Nucleus accumbens (tissue), 56 donors: ENCODE measurements at regions not wholly inside any gene's neighbourhood (a gene's known extent, or its start where the extent isn't known, plus 50 kb on each side); places are given as distances from the start of the nearest gene placed in this dataset.
"Not testable (repeated sequence)": the region's sequence is repeated elsewhere in the genome, so short reads cannot be mapped to it uniquely, and the experiment has no call there.

ENCODE experiments used
- DNase-seq, 56 donors: peaks; one replicate each; lab custom pipeline; 2025; lab: John Stamatoyannopoulos, UW

- DNase-seq, result no peak
Measured at GRCh38 chr1:71345491-71345890, 264.7 kb upstream of the ZRANB2 start.

GRCh38 chr1:71343686-71344416 lies 263.0 kb upstream of the ZRANB2 start:
- DNase-seq, result no peak

DNA sequence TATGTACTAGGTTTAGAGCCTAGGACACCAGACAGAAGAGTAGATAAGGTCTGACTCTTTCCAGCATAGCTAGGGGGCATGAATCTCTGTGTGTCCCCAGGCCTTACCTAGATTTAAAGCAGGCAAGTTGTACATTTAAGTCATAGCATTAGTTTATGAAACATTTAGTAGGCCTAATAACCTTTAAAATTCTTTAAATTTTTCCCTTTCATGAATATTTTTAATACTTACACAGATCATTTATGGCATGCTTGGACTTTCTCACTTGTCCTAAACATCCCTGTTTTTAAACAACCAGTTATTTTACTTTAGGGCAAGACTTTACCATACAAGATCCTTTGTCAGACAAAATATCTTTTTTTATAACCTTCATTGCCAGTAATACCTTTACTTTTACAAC lies 258.4 kb upstream of the ZRANB2 start:
- DNase-seq, result no peak

- DNase-seq, result no peak
Measured at GRCh38 chr1:71330991-71331390, 250.2 kb upstream of the ZRANB2 start.

DNA sequence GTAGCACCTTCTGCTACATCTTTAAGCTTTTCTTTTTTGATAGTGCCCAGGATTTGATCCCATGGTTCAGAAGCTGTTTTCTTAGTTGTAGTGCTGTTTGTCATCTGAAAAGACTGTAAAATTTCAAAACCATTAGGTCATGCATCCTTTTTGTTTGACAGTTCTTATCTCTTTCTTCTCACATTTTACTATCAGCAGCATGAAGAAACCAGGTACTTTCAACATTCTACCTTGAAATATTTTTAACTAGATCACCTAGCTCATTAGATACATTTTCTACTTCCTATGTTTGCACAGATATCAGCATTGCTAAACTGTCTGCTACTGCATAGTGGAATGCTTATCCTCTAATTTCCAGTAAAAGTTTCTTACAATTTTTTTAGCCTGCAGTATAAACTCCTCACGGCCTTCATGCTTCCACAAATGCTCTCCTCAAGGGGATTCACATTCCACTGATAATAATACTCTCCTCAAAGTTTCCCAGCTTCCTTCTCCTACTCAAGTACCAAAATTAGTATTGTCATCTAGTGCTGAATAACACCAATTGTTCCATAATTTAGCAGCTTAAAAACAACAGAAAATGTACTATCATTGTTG lies 243.9 kb upstream of the ZRANB2 start:
- DNase-seq, result no peak

DNA sequence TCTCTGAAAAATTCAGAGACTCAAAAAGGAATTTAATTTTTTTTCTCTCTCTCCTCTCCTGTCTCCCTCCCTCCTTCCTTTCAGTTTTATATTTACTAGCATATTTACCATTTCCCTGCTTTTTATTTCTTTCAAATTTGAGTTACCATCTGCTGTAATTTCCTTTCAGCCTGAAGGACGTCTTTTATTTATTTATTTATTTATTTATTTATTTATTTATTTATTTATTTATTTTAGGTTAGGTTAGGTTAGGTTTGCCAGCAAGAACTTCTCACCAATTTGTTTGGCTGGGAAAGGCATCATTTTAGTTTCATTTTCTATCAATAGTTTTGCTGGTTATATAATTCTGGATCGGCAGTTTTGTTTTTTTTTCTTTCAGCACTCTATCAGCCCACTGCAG lies 231.7 kb upstream of the ZRANB2 start:
- DNase-seq, result no peak

- DNase-seq, result no peak
Measured at GRCh38 chr1:71311376-71311775, 230.5 kb upstream of the ZRANB2 start.

DNA sequence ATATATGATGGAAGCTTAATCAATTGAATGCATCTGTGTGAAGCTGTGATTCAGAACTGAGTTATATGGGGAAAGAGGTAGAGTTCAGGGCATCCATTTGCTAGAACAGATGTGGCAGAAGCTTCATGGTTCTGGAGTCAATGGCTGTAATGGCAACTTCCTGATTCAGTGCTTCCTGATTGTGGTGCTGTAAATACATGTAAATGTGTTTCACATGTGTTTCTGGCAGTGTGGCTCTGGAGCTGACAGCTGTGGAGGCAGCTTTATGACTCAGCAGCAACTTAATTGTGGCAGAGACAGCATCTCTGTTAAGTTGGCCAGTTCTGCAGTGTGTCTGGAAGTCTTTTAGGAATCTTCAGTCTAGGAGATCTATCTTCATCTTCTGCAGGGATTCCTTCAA lies 226.6 kb upstream of the ZRANB2 start:
- peak in 4 of 56 donors; percentile 1 to 21 (median 3) for DNase-seq

GRCh38 chr1:71304125-71304524 lies 223.3 kb upstream of the ZRANB2 start:
- DNase-seq, result no peak

GRCh38 chr1:71303617-71304041 lies 222.8 kb upstream of the ZRANB2 start:
- no peak for DNase-seq

DNA sequence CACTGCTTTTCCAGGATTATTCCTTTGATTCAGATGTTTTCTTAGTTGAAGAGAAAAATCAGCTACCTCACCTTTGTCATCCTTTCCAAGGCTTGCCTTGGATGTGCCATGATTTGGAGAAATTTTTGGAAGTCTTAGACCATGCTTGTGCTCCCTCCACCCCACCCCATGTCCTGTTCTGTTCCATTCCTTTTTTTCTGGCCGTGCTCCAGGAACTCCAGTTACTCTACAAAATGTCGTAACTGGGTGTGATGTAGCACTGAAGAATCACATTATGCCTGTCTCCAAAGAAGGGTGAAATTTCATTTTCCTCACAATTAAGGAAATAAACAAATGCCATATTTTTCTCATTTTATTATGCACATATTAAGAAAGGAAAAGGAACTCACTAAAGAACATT lies 217.8 kb upstream of the ZRANB2 start:
- no peak for DNase-seq

DNA sequence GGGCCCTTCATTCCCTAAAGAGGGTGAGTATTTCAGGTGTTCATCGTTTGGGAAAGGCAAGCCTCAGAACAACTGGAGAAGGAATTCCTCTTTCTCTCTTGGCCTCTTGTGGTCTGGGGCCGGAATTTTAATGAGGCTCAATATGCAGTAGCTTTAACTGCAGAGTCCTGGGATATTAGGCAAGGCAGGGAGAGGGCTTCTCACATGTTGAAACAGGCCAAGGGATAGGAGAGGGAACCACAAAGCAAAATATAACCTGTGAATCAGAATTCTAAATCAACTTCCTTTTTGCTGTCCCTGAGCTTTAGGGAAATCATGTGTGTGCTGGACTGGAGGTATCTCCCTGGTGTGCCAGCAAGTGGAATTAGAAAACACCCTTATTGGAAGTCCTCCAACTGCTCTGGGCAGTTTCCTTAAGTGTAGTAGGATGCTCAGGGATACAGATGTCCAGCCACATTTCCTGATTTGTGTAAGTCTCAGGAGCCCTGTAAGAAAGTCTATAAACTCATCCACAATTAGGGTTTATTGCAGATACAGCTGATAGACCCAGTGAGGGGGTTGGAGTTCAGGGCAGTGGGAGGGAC lies 215.8 kb upstream of the ZRANB2 start:
- no peak for DNase-seq

DNA sequence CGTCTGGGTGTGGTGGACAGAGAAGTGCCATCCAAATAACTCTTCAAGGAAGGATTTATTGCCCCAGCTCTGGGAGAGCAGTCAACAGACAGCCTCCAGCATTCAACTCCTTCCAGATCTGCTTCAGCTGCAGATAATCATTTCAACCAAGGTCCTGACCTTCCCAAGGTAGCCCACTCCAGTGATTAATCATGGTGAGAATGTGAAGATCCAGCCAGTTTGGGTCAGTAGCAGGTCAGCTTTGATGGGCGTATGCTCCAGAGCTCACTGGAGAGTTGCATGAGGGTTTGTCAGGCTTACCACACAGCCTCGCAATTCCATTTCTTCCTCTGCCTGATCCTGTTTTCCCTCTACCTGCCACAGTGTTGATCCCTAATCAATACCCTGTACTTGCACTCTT lies 214.5 kb upstream of the ZRANB2 start:
- DNase-seq, result no peak

DNA sequence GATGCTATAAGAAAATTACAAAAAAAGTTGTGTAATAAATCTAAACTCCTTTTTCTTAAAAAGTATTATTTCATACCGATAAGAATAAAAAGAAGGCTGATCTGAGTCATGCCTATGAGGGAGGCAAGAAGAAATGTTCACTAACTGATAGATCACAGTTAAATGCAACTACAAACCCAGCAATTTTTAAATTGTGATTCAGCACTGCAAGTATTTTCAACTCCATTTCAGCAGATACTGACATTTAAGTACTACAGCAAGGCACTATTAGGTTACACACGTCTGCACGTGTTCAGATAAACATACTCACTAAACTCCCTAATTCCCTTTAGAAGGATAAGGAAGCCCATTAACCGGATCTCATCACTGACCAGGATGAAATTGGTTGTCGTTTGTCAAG lies 213.3 kb upstream of the ZRANB2 start:
- DNase-seq, result no peak

DNA sequence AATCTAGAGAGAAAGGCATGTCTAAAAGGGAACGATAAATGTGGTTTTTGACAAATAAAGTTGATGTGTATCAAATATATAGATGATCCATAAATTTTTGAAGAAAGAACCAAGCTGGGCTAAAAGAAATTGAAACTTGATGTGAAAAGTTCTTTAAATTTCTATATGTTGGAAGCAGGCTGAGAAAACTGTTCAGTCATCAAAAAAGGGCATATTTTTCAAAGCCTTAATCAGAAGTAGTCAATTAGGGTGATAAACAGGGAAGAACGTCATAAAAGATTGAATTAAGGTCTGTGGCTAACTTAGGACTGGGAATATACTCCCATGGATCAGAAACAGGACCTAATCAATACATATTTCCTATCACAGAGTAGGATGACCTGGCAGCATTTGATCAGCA lies 211.4 kb upstream of the ZRANB2 start:
- DNase-seq, result no peak

- DNase-seq, result not testable (repeated sequence)
Measured at GRCh38 chr1:71290506-71291237, 209.8 kb upstream of the ZRANB2 start.

DNA sequence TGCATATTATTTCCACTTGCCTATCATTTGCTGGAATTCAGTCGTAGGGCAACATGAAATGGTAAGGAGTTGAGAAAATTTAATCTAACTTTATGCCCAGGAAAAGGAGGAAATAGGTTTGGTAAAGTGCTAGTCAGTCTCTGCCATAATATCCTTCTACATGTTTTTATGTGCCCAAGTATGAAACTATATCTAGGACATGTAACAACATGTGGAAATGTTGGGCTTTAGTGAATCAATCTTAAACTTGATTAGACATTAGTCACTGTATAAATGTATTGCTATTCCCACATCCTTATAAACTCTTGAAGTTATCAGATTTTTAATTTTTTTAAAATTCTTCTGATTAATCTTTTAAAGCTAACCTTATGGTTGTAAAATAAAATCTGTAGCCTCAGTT lies 204.7 kb upstream of the ZRANB2 start:
- DNase-seq, result no peak

DNA sequence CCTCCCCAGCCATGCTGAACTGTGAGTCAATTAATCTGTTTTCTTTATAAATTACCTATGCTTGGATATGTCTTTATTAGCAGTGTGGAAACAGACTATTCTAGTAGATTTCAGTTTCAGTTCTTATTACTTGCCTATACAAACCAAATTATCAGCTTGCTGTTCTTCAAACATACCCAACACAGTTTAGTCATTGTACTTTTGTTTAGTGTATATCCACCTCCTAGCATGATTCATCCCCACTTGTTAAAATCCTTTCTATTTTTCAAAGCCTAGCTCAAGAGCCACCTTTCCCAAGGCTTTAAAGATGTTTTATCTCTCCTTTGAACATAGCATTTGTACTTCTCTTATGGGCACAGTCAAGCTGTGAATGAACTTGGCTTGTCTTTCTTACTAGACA lies 195.6 kb upstream of the ZRANB2 start:
- DNase-seq, result no peak

- no peak for DNase-seq
Measured at GRCh38 chr1:71273334-71273733, 192.5 kb upstream of the ZRANB2 start.

DNA sequence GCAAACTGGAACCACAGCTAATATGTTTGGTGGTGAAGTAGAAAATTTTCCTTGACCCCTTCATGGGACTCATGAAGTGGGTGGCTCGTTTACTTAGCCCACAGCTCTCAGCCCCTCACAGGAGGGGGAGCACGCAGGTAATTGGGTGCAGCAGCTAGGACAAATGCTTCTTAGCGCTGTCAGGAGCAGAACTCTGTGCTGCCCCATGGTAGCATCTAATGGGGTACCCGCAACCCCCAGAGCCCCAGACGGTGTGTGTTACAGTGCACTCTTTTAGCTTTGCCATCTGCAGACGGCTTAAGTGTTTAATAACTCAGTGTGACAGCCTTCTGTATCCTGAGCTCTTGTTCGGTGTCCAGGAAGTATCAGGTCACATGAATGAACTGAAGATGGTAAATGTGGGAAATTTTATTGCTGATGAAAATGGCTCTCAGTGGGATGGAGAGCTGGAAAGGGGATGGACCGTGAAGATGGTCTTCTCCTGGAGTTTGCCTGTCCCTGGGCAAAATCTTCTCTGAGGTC lies 189.6 kb upstream of the ZRANB2 start:
- no peak for DNase-seq

GRCh38 chr1:71269818-71270217 lies 189.0 kb upstream of the ZRANB2 start:
- no peak for DNase-seq
